ENCODE measurements at regions not wholly inside any gene's neighbourhood (a gene's known extent, or its start where the extent isn't known, plus 50 kb on each side); places are given as distances from the start of the nearest gene placed in this dataset.

- no peak for DNase-seq (ENCODE audit: low read depth)
- no peak for TF ChIP-seq CTCF (IDR thresholded peaks at IDR 0.05; ENCODE audit: insufficient read depth, low read depth, low read length)
- POLR2A ChIA-PET: no interaction called here
- no peak overlapping the region for H3K4me3 ChIP-seq (ENCODE audit: low read depth, low read length)
- CTCF ChIA-PET: interaction anchor here (1.2 kb wide), 1 partner anchor 25 kb away, joined by 4 read pairs; no protein-coding TSS in a partner anchor
- no peaks in the 10 kb centered on the region for H3K36me3 ChIP-seq (ENCODE audit: control insufficient read depth, insufficient read depth, low read length)
- H3K27me3 ChIP-seq (ENCODE audit: control insufficient read depth, insufficient read depth, low read length): peaks cover 2% of the 10 kb centered on the region; the same call in 1 of the 2 replicates
These were observed 116.1 kb upstream of the NAMPT start for GRCh38 chr7:106400923-106401322.

GRCh38 chr7:106398786-106399185, 114.0 kb upstream of the NAMPT start:
- Histone ChIP-seq H3K36me3 (ENCODE audit: control insufficient read depth, insufficient read depth, low read length) (no peaks in the 10 kb centered on the region), H3K4me3 (ENCODE audit: low read depth, low read length) (no peak overlapping the region), H3K27me3 (ENCODE audit: control insufficient read depth, insufficient read depth, low read length) (peaks cover 2% of the 10 kb centered on the region; the same call in 1 of the 2 replicates)
- no peak for DNase-seq (ENCODE audit: low read depth)
- POLR2A ChIA-PET: no interaction called here
- CTCF ChIA-PET: no interaction called here
- no peak for TF ChIP-seq CTCF (IDR thresholded peaks at IDR 0.05; ENCODE audit: insufficient read depth, low read depth, low read length)

- Histone ChIP-seq H3K27me3 (ENCODE audit: control insufficient read depth, insufficient read depth, low read length) (peaks cover 2% of the 10 kb centered on the region; the same call in 1 of the 2 replicates), H3K4me3 (ENCODE audit: low read depth, low read length) (no peak overlapping the region), H3K36me3 (ENCODE audit: control insufficient read depth, insufficient read depth, low read length) (no peaks in the 10 kb centered on the region)
- DNase-seq (ENCODE audit: low read depth): no peak
- CTCF ChIA-PET: no interaction called here
- POLR2A ChIA-PET: no interaction called here
- TF ChIP-seq CTCF (IDR thresholded peaks at IDR 0.05; ENCODE audit: insufficient read depth, low read depth, low read length): no peak
These were observed 113.2 kb upstream of the NAMPT start for GRCh38 chr7:106397994-106398393.

- no peak overlapping the region for H3K4me3 ChIP-seq (ENCODE audit: low read depth, low read length)
- no peaks in the 10 kb centered on the region for H3K36me3 ChIP-seq (ENCODE audit: control insufficient read depth, insufficient read depth, low read length)
- no peak for TF ChIP-seq CTCF (IDR thresholded peaks at IDR 0.05; ENCODE audit: insufficient read depth, low read depth, low read length)
- ChIA-PET CTCF (no interaction called here), POLR2A (no interaction called here)
- no peak for DNase-seq (ENCODE audit: low read depth)
- H3K27me3 ChIP-seq (ENCODE audit: control insufficient read depth, insufficient read depth, low read length): peaks cover 1% of the 10 kb centered on the region; the same call in 1 of the 2 replicates
These were observed 109.7 kb upstream of the NAMPT start for GRCh38 chr7:106394526-106394925.

GRCh38 chr7:106393564-106394251, 108.9 kb upstream of the NAMPT start:
- CTCF ChIA-PET: interaction anchor here (1.7 kb wide), 1 partner anchor 20 kb away, joined by 3 read pairs; no protein-coding TSS in a partner anchor
- DNase-seq (ENCODE audit: low read depth): no peak
- H3K27me3 ChIP-seq (ENCODE audit: control insufficient read depth, insufficient read depth, low read length): no peaks in the 10 kb centered on the region

More at GRCh38 chr7:106393564-106394251, 108.9 kb upstream of the NAMPT start:
- POLR2A ChIA-PET: no interaction called here
- no peaks in the 10 kb centered on the region for H3K36me3 ChIP-seq (ENCODE audit: control insufficient read depth, insufficient read depth, low read length)
- H3K4me3 ChIP-seq (ENCODE audit: low read depth, low read length): no peak overlapping the region
- TF ChIP-seq CTCF (IDR thresholded peaks at IDR 0.05; ENCODE audit: insufficient read depth, low read depth, low read length): no peak
